ENCODE measurements at regions not wholly inside any gene's neighbourhood (a gene's known extent, or its start where the extent isn't known, plus 50 kb on each side); places are given as distances from the start of the nearest gene placed in this dataset.

DNA sequence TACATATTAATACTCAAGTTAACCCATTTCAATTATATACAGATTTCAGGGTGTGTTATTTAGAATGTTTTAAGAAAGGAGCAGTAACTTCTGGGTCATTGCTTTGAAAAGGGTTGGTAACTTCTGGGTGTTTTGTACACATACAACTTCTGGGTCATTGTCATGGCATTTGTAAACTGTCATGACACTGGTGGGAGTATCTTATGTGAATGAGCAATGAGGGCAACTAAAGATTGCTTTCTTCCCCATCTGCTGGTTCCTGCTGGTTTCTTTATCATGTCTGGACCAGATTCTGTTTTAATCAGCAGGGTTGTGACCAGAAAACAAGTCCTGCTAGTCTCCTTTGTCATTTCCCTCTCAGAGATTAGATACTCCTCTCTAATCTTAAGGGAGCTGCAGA lies 713.3 kb downstream of the LRFN5 start:
- TF ChIP-seq, protein P1, sequence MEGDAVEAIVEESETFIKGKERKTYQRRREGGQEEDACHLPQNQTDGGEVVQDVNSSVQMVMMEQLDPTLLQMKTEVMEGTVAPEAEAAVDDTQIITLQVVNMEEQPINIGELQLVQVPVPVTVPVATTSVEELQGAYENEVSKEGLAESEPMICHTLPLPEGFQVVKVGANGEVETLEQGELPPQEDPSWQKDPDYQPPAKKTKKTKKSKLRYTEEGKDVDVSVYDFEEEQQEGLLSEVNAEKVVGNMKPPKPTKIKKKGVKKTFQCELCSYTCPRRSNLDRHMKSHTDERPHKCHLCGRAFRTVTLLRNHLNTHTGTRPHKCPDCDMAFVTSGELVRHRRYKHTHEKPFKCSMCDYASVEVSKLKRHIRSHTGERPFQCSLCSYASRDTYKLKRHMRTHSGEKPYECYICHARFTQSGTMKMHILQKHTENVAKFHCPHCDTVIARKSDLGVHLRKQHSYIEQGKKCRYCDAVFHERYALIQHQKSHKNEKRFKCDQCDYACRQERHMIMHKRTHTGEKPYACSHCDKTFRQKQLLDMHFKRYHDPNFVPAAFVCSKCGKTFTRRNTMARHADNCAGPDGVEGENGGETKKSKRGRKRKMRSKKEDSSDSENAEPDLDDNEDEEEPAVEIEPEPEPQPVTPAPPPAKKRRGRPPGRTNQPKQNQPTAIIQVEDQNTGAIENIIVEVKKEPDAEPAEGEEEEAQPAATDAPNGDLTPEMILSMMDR (conservative IDR thresholded peaks at IDR 0.05; ENCODE audit: low read depth, low read length), result no peak

GRCh38 chr14:42316693-42317092 lies 710.0 kb downstream of the LRFN5 start:
- TF ChIP-seq, protein P1 (conservative IDR thresholded peaks at IDR 0.05; ENCODE audit: low read depth, low read length), result no peak
- no peak overlapping the region for H3K4me2 ChIP-seq

More for the DNA sequence above, 713.3 kb downstream of the LRFN5 start:
- H2AFZ ChIP-seq (ENCODE audit: low read depth), result no peak overlapping the region
- H3K79me2 ChIP-seq (ENCODE audit: insufficient read depth, low read depth), result no peaks in the 10 kb centered on the region
- H3K4me2 ChIP-seq, result no peak overlapping the region
- H3K4me3 ChIP-seq (IDR thresholded peaks at IDR 0.05; ENCODE audit: insufficient read depth, low read depth, low read length), result no peak overlapping the region
- H3K27ac ChIP-seq, result no peak overlapping the region
- H3K9ac ChIP-seq, result no peak overlapping the region
- no peaks in the 10 kb centered on the region for H4K20me1 ChIP-seq (ENCODE audit: insufficient read depth)
- H3K27me3 ChIP-seq (ENCODE audit: insufficient read depth, low read depth), result no peaks in the 10 kb centered on the region
- no peaks in the 10 kb centered on the region for H3K36me3 ChIP-seq (ENCODE audit: insufficient read depth)
- H3K4me1 ChIP-seq (ENCODE audit: low read depth, poor library complexity, severe bottlenecking), result no peaks in the 10 kb centered on the region

GRCh38 chr14:42311876-42312275 lies 705.2 kb downstream of the LRFN5 start:
- Histone ChIP-seq H3K27ac (no peak overlapping the region), H3K27me3 (ENCODE audit: insufficient read depth, low read depth) (no peaks in the 10 kb centered on the region), H3K4me1 (ENCODE audit: low read depth, poor library complexity, severe bottlenecking) (no peaks in the 10 kb centered on the region), H3K79me2 (ENCODE audit: insufficient read depth, low read depth) (no peaks in the 10 kb centered on the region), H3K9ac (no peak overlapping the region), H2AFZ (ENCODE audit: low read depth) (no peak overlapping the region), H3K36me3 (ENCODE audit: insufficient read depth) (no peaks in the 10 kb centered on the region), H4K20me1 (ENCODE audit: insufficient read depth) (no peaks in the 10 kb centered on the region), H3K4me2 (no peak overlapping the region), H3K4me3 (IDR thresholded peaks at IDR 0.05; ENCODE audit: insufficient read depth, low read depth, low read length) (no peak overlapping the region)
- TF ChIP-seq, protein P1 (conservative IDR thresholded peaks at IDR 0.05; ENCODE audit: low read depth, low read length), result no peak

More at GRCh38 chr14:42316693-42317092, 710.0 kb downstream of the LRFN5 start:
- Histone ChIP-seq H3K27me3 (ENCODE audit: insufficient read depth, low read depth) (no peaks in the 10 kb centered on the region), H3K4me3 (IDR thresholded peaks at IDR 0.05; ENCODE audit: insufficient read depth, low read depth, low read length) (no peak overlapping the region), H4K20me1 (ENCODE audit: insufficient read depth) (no peaks in the 10 kb centered on the region), H3K4me1 (ENCODE audit: low read depth, poor library complexity, severe bottlenecking) (no peaks in the 10 kb centered on the region), H3K9ac (no peak overlapping the region), H3K36me3 (ENCODE audit: insufficient read depth) (no peaks in the 10 kb centered on the region), H3K27ac (no peak overlapping the region), H2AFZ (ENCODE audit: low read depth) (no peak overlapping the region), H3K79me2 (ENCODE audit: insufficient read depth, low read depth) (no peaks in the 10 kb centered on the region)

DNA sequence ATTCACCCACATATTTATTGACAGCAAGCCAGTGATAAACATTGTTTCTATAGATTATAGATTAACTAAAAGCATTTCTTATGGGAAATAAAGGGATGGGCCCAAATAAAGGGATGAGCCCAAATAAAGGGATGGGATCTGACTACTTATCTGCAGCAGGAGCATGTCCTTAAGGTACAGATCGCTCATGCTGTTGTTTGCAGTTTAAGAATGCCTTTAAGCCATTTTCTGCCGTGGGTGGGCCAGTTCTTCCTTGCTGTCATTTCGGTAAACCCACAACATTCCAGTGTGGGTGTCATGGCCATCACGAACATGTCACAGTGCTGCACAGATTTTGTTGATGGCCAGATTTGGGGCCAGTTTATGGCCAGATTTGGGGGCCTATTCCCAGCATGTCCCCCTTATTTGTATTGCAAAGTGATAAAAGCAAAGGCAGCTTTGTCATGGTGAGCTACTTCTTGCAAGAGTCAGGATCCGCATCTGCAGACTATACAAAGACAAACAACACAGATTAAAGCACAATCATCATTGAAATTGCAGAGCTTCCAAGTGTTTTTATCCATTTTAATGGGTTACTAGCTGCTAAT lies 700.7 kb downstream of the LRFN5 start:
- no peaks in the 10 kb centered on the region for H3K36me3 ChIP-seq (ENCODE audit: insufficient read depth)
- TF ChIP-seq, protein P1 (conservative IDR thresholded peaks at IDR 0.05; ENCODE audit: low read depth, low read length), result no peak

More for the DNA sequence above, 700.7 kb downstream of the LRFN5 start:
- no peak overlapping the region for H3K9ac ChIP-seq
- H4K20me1 ChIP-seq (ENCODE audit: insufficient read depth), result no peaks in the 10 kb centered on the region
- no peaks in the 10 kb centered on the region for H3K79me2 ChIP-seq (ENCODE audit: insufficient read depth, low read depth)
- no peaks in the 10 kb centered on the region for H3K4me1 ChIP-seq (ENCODE audit: low read depth, poor library complexity, severe bottlenecking)
- H3K27me3 ChIP-seq (ENCODE audit: insufficient read depth, low read depth), result no peaks in the 10 kb centered on the region
- no peak overlapping the region for H2AFZ ChIP-seq (ENCODE audit: low read depth)
- no peak overlapping the region for H3K4me3 ChIP-seq (IDR thresholded peaks at IDR 0.05; ENCODE audit: insufficient read depth, low read depth, low read length)
- no peak overlapping the region for H3K27ac ChIP-seq
- no peak overlapping the region for H3K4me2 ChIP-seq

All from KMS-11 (cell line).